Type B pancreatic cell (in vitro differentiated cells): ENCODE measurements at regions not wholly inside any gene's neighbourhood (a gene's known extent, or its start where the extent isn't known, plus 50 kb on each side); places are given as distances from the start of the nearest gene placed in this dataset.

Experiments used
- DNase-seq: peaks from one replicate; pipeline ENCODE4 v3.0.0; 2021; ENCODE audit warnings: mixed read lengths; ENCODE audit not compliant: unreplicated experiment; ENCODE audit errors: extremely low spot score
- H3K27ac Mint-ChIP-seq: 2 replicates; pipeline ENCODE4 v1.8.0; 2021; ENCODE audit warnings: mild to moderate bottlenecking, mixed read lengths
- H3K27me3 Mint-ChIP-seq: 2 replicates; pipeline ENCODE4 v1.8.0; 2021; ENCODE audit warnings: mixed read lengths
- H3K36me3 Mint-ChIP-seq: 2 replicates; pipeline ENCODE4 v1.8.0; 2021; ENCODE audit warnings: mixed read lengths
- H3K4me1 Mint-ChIP-seq: one replicate; pipeline ENCODE4 v1.8.0; 2021; ENCODE audit warnings: mixed read lengths; ENCODE audit not compliant: unreplicated experiment
- H3K4me3 Mint-ChIP-seq: 2 replicates; pipeline ENCODE4 v1.8.0; 2021; ENCODE audit warnings: mild to moderate bottlenecking, mixed read lengths
- H3K9me3 Mint-ChIP-seq: 2 replicates; pipeline ENCODE4 v1.8.0; 2021; ENCODE audit warnings: mixed read lengths
- CTCF ChIP-seq: fragments of 200-600 bp; sonication (generic); conservative IDR thresholded peaks from 2 replicates; pipeline ENCODE4 v1.5.0; 2021; ENCODE audit warnings: antibody characterized with exemption, mild to moderate bottlenecking

GRCh38 chr6:168369786-168370185 lies 50.2 kb upstream of the DACT2 start:
- Mint-ChIP-seq H3K4me3 (no peak overlapping the region), H3K4me1 (peaks cover 16% of the 10 kb centered on the region), H3K36me3 (no peaks in the 10 kb centered on the region), H3K9me3 (no peaks in the 10 kb centered on the region), H3K27me3 (peaks cover 15% of the 10 kb centered on the region), H3K27ac (no peak overlapping the region)
- DNase-seq: no peak
- TF ChIP-seq CTCF: no peak

- H3K4me1 Mint-ChIP-seq: peaks cover 16% of the 10 kb centered on the region
- peak; percentile 92 for TF ChIP-seq CTCF
- H3K27me3 Mint-ChIP-seq: peaks cover 15% of the 10 kb centered on the region
Observed at GRCh38 chr6:168370310-168370991, 50.9 kb upstream of the DACT2 start.

GRCh38 chr6:168371185-168371584 lies 51.6 kb upstream of the DACT2 start:
- TF ChIP-seq CTCF: no peak
- Mint-ChIP-seq H3K4me3 (no peak overlapping the region), H3K27ac (no peak overlapping the region), H3K9me3 (no peaks in the 10 kb centered on the region), H3K4me1 (peaks cover 18% of the 10 kb centered on the region), H3K27me3 (peaks cover 15% of the 10 kb centered on the region), H3K36me3 (no peaks in the 10 kb centered on the region)
- no peak for DNase-seq

More at GRCh38 chr6:168370310-168370991, 50.9 kb upstream of the DACT2 start:
- Mint-ChIP-seq H3K9me3 (no peaks in the 10 kb centered on the region), H3K27ac (no peak overlapping the region), H3K36me3 (no peaks in the 10 kb centered on the region), H3K4me3 (no peak overlapping the region)
- DNase-seq: peak; percentile 84

GRCh38 chr6:168371618-168371980 lies 52.0 kb upstream of the DACT2 start:
- TF ChIP-seq CTCF: no peak
- no peaks in the 10 kb centered on the region for H3K9me3 Mint-ChIP-seq
- no peak overlapping the region for H3K27ac Mint-ChIP-seq
- H3K36me3 Mint-ChIP-seq: no peaks in the 10 kb centered on the region
- H3K4me3 Mint-ChIP-seq: no peak overlapping the region
- DNase-seq: no peak
- H3K27me3 Mint-ChIP-seq: peaks cover 15% of the 10 kb centered on the region
- peaks cover 19% of the 10 kb centered on the region for H3K4me1 Mint-ChIP-seq

- no peak for TF ChIP-seq CTCF
- Mint-ChIP-seq H3K9me3 (no peaks in the 10 kb centered on the region), H3K4me1 (peaks cover 21% of the 10 kb centered on the region), H3K27me3 (peaks cover 15% of the 10 kb centered on the region), H3K36me3 (no peaks in the 10 kb centered on the region), H3K4me3 (no peak overlapping the region), H3K27ac (no peak overlapping the region)
- DNase-seq: no peak
Observed at GRCh38 chr6:168371981-168372711, 52.6 kb upstream of the DACT2 start.
